Neural progenitor cell (in vitro differentiated cells): ENCODE measurements at regions not wholly inside any gene's neighbourhood (a gene's known extent, or its start where the extent isn't known, plus 50 kb on each side); places are given as distances from the start of the nearest gene placed in this dataset.

Source experiments
- CTCF ChIP-seq: fragments of 200-600 bp; sonication (generic); IDR thresholded peaks from 2 replicates; pipeline ENCODE4 v1.5.1; 2017; ENCODE audit warnings: antibody characterized with exemption, mild to moderate bottlenecking
- EZH2 ChIP-seq: fragments of 200-600 bp; sonication (generic); IDR thresholded peaks from 2 replicates; pipeline ENCODE4 v1.6.1; 2017; ENCODE audit warnings: antibody characterized with exemption, mild to moderate bottlenecking, moderate library complexity
- EZH2phosphoT487 ChIP-seq: fragments of 200-600 bp; sonication (generic); IDR thresholded peaks from 2 replicates; pipeline ENCODE4 v1.6.1; 2017; ENCODE audit warnings: antibody characterized with exemption

GRCh38 chr5:124277767-124278545 lies 468.5 kb downstream of the ZNF608 start:
- TF ChIP-seq CTCF (no peak), EZH2phosphoT487 (no peak), EZH2 (no peak)
